GM19463 (cell line): ENCODE measurements at regions not wholly inside any gene's neighbourhood (a gene's known extent, or its start where the extent isn't known, plus 50 kb on each side); places are given as distances from the start of the nearest gene placed in this dataset.
"Not testable (repeated sequence)": the region's sequence is repeated elsewhere in the genome, so short reads cannot be mapped to it uniquely, and the experiment has no call there.

Experiments used
- ATAC-seq: cut with Tn5 transposase; IDR thresholded peaks from one replicate; pipeline ENCODE4 v1.9.1; 2021; ENCODE audit warnings: mild to moderate bottlenecking, moderate library complexity; ENCODE audit not compliant: unreplicated experiment

GRCh38 chr2:201568217-201568820, 75.0 kb downstream of the TMEM237 start:
- ATAC-seq = no peak

DNA sequence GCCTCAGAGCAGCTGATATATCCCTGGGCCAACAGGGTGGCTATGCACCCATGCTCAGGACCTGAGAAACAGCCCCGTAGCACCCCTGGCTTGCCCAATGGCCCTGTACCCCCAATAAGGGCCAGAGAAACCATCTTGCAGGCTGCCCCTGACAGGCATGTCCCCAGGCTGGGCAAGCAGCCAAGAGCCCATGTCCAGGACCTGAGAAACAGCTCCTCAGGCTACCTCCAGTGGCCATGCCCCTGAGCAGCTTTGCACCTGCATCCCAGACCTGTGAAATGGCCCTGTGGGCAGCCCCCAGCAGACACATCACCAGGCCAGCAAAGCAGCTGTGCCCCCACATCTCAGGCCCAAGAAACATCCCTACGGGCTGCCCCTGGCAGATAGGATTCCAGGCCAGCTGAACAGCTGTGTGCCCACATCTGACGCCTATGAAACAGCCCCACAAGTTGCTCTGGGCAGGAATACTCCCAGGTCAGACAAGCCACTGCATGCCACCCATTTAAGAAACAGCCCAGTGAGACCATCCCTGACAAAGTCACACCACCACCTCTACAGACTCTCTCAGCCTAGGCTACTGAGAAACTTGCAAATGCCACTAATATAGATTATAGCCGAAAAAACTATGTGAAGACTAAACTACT, 84.1 kb downstream of the TMEM237 start:
- ATAC-seq = no peak

DNA sequence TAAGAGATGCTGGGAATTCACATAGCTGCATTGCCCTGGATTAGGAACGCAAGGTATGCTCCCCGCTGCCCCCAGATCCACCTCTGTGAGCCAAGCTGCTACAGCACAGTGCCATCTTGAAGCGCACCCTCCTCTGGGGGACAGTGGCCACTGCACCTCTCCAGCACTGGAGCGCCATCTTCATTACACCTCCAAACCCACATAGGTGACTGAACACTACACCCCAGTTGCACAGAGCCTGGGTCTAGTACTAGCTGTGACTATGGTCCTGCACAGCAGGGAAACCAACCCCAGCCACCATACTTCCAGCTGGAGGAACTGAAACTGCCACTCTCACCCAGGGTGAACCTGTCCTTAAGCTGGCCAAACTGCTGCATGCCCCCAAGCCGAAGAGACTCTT, 84.6 kb downstream of the TMEM237 start:
- ATAC-seq = peak; percentile 61

- ATAC-seq = no peak
Measured at GRCh38 chr2:201558232-201558631, 85.1 kb downstream of the TMEM237 start.

DNA sequence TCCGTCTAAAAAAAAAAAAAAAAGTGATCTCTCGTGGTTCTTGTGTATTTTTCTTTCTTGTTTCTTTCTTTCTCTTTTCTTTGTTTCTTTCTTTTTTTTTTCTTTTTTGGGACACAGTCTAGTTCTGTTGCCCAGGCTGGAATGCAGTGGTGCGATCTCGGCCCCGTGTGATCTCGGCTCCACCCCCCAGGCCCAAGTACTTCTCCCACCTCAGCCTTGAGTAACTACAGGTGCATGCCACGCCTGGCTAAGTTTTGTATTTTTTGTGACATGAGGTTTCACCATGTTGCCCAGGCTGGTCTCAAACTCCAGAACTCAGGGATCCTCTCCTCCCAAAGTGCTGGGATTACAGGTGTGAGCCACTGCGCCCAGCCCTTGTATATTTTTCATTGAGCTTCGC, 91.4 kb downstream of the TMEM237 start:
- no peak for ATAC-seq

GRCh38 chr2:201546576-201546975, 95.0 kb downstream of the STRADB start:
- ATAC-seq = no peak

DNA sequence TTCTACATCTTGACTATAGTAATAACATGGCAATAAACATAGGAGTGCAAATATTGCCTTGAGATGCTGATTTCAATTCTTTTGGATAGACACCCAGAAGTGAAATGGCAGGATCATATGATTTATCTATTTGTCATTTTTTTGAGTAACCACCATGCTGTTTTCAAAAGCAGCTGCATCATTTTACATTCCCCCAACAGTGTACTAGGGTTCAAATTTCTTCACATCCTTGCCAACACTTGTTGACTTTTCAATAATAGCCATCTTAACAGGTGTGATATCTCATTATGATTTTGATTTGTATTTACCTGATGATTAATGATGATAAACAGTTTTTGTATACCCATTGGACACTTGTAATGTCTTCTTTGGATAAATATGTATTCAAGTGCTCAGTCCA, 90.8 kb downstream of the STRADB start:
- no peak for ATAC-seq

- ATAC-seq = not testable (repeated sequence)
Measured at GRCh38 chr2:201539271-201539670, 87.7 kb downstream of the STRADB start.

- ATAC-seq = no peak
Measured at GRCh38 chr2:201538025-201538424, 86.5 kb downstream of the STRADB start.

DNA sequence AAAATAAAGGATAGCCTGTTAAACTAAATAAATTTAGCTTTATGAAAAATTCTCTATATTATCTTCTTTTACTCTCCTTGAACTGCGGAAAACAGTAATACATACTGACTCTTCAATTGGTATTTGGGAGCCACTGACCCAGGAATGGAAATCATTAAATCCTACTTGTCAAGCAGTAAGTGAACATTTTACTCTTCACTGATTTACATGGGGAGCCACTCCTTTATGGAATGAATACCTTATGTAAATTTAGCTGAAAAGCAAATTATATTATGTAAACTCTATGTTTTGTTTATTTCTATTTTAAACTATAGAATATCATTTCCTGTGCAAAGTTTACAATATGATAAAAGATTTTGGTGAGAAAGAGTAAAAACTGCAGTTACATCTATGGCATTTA, 85.2 kb downstream of the STRADB start:
- no peak for ATAC-seq

GRCh38 chr2:201536046-201536445, 84.5 kb downstream of the STRADB start:
- no peak for ATAC-seq

DNA sequence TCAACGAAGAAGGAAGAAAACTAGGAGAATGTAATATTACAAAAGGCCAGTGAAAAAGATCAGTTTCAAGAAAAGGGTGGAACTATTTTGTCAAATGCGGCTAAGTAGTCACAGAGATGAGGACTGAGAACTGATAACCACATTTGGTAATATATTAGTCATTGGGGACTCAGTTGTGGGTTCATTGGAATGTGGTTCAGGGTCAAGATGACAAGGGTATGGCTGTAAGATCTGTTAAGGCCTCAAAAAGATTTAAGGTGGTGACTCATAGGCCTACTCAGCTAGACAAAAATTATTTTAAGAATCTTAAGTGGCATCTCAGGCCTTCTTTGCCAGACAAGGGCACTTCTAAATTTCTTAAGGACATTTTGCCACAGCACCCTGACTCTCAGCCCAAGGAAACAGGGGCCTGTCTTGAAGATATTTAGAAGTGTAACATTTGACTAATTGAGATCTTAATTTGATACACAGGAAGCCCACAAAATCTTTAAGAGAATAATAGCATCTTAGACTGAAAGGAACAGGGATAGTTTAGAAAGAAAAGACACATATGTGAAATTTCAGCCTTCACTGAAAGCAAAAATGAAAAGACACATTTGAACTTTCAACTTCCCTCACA, 81.3 kb downstream of the STRADB start:
- ATAC-seq = peak; percentile 90
